Adrenal gland (tissue), 5 donors: ENCODE measurements at regions not wholly inside any gene's neighbourhood (a gene's known extent, or its start where the extent isn't known, plus 50 kb on each side); places are given as distances from the start of the nearest gene placed in this dataset.

Source experiments
- POLR2A ChIP-seq, 2 donors: fragments of 450-650 bp; IDR thresholded peaks; one replicate each; pipeline ENCODE4 v1.6.1; 2017; ENCODE audit warnings: antibody characterized with exemption in 2 of 2, mild to moderate bottlenecking in 2 of 2, moderate library complexity in 1 of 2
- TF ChIP-seq, protein P1 (sequence below), 6 experiments: fragments of 450-650 bp in 4 of 6; fragments of 200-600 bp in 2 of 6; sonication (generic) in 1 of 6; IDR thresholded peaks; 1 replicate in 5 of 6; 2 replicates in 1 of 6; pipeline versions ENCODE4 v1.5.1 to v1.8.0; 2016 to 2021; ENCODE audit warnings: antibody characterized with exemption in 6 of 6, mild to moderate bottlenecking in 2 of 6, moderate library complexity in 1 of 6
- donor health status: DM: no; HTN: no; CAD: no.

DNA sequence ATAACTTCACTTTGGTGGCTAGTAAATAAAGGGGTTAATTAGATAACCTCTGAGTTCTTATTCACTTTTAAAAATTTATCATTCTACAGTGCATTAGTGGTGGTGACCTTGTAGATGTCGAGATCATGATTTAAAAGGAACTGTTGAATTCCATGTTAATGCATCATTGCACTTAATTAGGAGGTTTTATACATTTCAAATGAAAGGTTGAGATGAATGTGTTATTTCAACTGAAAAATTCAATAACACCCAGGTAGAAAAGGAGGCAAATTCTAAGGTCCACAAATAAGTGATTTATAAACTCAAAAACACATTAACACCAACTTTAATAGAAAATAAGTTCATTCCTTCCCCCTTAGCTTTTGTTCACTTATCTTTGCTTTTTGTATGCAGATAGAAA, 58.3 kb upstream of the TMEM170B start:
- TF ChIP-seq, protein P1, sequence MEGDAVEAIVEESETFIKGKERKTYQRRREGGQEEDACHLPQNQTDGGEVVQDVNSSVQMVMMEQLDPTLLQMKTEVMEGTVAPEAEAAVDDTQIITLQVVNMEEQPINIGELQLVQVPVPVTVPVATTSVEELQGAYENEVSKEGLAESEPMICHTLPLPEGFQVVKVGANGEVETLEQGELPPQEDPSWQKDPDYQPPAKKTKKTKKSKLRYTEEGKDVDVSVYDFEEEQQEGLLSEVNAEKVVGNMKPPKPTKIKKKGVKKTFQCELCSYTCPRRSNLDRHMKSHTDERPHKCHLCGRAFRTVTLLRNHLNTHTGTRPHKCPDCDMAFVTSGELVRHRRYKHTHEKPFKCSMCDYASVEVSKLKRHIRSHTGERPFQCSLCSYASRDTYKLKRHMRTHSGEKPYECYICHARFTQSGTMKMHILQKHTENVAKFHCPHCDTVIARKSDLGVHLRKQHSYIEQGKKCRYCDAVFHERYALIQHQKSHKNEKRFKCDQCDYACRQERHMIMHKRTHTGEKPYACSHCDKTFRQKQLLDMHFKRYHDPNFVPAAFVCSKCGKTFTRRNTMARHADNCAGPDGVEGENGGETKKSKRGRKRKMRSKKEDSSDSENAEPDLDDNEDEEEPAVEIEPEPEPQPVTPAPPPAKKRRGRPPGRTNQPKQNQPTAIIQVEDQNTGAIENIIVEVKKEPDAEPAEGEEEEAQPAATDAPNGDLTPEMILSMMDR (IDR thresholded peaks at IDR 0.05), result no peak
- TF ChIP-seq POLR2A (IDR thresholded peaks at IDR 0.05), result no peak
